ENCODE measurements at regions not wholly inside any gene's neighbourhood (a gene's known extent, or its start where the extent isn't known, plus 50 kb on each side); places are given as distances from the start of the nearest gene placed in this dataset.

DNA sequence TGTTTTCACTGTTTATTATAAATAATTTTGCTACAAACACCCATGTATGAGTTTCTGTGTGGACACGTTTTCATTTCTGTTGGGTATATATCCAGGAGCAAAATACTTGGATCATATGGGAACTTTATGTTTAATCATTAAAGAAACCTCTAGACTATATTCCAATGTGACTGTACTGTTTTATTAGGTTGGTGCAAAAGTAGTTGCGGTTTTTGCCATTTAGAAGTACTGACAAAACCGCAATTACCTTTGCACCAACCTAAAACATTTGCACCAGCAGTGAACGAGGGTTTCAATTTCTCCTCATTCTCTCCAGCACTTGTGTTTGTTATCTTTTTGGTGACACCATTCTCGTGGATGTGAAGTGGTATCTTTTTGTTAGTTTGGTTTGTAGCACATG, 565.0 kb downstream of the TRIML1 start:
- TF ChIP-seq POLR2A (IDR thresholded peaks at IDR 0.05) = no peak
- no peak for TF ChIP-seq CTCF (IDR thresholded peaks at IDR 0.05)
